Cerebellar cortex (tissue), 1 donor: ENCODE measurements at regions not wholly inside any gene's neighbourhood (a gene's known extent, or its start where the extent isn't known, plus 50 kb on each side); places are given as distances from the start of the nearest gene placed in this dataset.

Source experiments
- DNase-seq: peaks from one replicate; pipeline ENCODE4 v3.0.0-alpha.2; 2015; ENCODE audit warnings: low spot score

- no peak for DNase-seq
Measured at GRCh38 chr3:42037318-42037945, 53.7 kb upstream of the TRAK1 start.

GRCh38 chr3:42036483-42036823, 54.7 kb upstream of the TRAK1 start:
- DNase-seq: no peak

GRCh38 chr3:42035816-42036482, 55.2 kb upstream of the TRAK1 start:
- no peak for DNase-seq

DNA sequence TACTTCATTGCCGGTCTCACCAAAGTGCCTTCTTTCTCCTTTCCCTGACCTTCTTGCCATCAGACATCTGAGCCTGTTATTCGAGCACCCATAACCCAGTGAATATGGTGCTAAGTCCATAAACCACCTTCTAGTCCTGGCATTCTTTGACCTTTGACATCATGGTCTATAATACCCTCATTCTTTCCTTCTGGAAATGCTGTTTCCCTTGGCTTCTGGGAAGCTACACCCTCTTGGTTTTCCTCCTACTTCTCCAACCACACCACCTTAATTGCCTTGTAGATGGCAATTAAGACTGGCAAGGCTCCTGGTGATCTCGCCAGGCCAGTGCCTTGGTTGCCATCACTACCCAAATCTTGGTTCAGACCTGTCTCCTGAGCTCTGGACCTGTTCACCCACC, 56.1 kb upstream of the TRAK1 start:
- no peak for DNase-seq

- no peak for DNase-seq
Measured at GRCh38 chr3:42033741-42034140, 57.4 kb upstream of the TRAK1 start.

DNA sequence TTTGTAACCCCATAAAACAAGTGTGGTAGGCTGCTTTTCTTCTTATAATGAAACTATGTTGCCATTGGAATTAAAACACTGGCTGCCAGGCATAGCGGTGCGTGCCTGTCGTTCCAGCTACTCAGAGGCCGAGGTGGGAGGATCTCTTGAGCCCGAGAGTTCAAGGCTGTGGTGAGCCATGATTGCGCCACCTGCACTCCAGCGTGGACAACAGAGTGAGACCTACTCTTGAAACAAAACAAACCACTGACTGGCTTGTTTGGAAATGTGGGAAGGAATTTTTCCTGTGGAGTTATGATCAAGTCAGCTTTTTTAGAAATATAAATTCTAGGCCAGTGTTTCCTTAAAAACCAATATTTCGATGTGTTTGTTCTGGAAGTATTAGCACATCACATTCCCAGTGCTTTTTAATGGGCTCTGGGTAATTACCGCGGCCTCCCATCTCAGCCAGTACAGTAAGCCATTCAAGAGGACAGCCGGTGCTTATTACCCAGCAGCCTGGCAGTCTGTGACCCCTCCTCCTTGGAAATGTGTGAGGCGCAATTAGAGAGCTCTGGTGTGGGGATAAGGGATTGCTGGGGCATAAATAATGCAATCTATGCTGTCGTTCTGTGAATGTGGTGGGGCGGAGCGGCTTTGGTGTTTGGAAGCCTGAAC, 58.3 kb upstream of the TRAK1 start:
- peak; percentile 83 for DNase-seq

DNA sequence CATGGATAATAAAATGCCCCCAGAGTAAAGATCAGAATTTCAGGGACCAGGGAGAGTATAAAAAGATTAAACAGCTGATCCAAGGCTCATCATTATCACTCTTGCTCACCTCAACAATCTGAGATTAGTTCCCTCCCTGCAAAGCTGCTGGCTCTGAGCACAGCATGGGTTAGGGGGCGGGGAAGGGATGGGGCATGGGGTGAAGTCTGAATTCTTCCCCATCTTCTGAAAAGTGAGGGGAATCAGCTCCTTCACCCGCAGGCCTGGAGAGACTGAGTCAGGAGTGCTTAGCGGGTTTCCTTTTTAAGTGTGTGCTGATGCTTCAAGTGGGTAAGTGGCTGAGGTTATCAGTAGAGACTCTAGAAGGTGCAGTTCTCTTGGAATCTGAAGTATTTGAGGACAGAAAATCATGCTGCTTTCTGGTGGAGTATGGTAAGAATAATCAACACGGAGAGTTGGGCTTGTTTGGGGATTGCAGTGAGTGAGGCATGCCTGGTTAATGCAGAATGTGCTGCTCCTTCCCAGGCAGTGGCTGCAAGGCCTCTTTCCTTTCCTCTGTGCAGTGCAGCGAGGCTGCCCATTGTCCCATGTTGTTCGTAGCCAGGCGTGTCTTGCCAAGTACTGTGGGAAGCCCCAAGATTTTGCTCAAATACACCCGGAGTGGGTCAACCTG, 59.2 kb upstream of the TRAK1 start:
- peak; percentile 66 for DNase-seq

DNA sequence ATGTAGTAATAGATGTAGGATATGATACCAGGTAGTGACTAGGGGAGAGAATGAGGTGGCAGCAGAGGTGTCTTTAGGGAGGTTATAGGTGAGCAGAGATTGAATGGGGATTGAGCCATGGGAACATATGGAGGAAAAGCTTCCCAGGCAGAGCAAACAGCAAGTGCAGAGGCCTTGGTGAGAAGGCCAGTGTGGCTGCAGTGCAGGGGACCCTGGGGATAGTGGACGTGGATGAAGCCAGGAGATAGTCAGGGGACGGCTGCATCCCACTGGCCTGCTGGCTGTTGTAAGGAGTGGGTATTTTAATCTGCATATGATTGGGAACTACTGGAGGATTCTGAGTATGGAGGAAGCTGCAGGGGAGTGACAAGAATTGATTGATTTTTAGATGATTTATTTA, 62.7 kb upstream of the TRAK1 start:
- no peak for DNase-seq

DNA sequence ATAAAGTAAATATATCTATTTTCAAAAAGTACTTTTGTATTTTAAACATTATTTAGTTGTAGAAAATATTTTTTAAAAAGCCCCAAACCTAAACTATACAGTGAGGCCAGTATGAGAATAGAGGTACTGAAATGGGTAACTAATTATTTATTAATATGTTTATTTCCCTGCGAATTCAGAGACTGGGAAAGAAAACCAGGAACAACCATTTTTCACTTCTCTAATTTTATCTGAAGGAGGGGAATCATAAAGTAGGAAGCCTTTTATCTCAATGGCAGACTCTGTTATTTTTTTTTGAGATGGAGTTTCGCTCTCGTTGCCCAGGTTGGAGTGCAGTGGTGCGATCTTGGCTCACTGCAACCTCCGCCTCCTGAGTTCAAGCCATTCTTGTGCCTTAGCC, 63.6 kb upstream of the TRAK1 start:
- DNase-seq: no peak

GRCh38 chr3:42025370-42026138, 63.7 kb upstream of the ULK4 start:
- DNase-seq: peak; percentile 57

DNA sequence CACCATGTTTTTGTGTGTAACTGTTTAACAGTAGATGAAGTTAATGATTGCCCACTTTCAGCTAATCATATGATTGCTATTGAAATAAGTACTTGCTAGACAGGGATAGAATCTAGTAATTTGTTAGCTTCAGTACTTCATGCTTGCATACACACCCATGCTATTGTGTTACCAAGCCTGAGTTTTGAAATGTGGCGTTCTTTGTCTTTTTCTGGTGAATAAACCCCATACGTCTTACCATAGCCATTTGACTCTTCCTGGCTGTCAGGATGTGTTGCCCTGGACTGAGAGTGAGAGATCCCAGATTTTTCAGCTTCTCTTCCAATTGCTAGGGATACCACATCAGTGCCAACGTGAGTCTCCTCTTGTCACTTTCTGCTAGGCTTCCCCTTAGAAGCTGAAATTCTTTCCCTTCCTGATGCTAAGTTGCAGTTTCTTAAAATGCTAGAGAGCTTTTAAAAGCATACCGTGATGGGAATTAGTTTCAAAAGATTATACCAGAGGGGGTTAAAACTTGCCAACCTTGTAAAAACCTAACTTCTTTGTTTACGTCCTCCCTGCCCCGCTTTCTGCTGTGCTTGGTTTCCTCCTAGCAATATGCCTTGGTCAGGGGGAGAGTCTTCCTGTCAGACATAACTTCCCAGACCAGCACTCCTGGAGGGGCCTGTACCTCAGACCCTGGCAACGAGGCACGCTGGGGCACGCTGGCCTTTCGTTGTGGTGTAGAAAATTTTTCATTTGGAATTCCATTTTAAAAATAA, 62.9 kb upstream of the ULK4 start:
- no peak for DNase-seq

DNA sequence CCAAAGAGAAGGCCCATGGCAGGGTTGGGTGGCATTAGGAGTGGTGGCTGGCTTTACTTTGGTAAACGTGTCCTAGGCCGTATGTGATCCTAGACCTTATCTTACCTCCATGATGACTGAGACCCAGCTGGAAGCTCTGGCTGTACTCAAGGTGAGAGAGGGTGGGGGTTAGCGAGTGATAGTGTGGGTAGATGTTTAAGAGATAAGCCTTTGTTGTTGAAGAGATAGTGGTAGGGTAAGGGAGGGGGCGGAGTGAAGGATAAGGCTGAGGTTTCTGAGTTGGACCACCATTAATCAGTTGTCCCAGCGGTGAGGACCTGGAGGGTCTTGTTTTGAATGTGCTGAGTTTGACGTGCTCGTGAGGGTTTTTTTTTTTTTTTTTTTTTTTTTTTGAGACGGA, 61.5 kb upstream of the ULK4 start:
- no peak for DNase-seq

DNA sequence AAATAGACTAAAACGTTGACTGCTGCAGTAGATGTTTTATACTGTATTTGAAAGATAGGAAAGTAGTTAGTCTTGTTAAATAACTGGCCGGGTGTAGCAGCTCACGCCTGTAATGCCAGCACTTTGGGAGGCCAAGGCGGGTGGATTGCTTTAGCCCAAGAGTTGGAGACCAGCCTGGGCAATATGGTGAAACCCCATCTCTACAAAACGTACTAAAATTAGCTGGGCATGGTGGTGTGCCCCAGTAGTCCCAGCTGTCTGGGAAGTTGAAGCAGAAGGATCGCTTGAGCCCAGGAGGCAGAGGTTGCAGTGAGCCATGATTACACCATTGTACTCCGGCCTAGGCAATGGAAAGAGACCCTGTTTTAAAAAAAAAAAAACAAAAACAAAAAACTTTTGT, 60.5 kb upstream of the ULK4 start:
- no peak for DNase-seq

DNA sequence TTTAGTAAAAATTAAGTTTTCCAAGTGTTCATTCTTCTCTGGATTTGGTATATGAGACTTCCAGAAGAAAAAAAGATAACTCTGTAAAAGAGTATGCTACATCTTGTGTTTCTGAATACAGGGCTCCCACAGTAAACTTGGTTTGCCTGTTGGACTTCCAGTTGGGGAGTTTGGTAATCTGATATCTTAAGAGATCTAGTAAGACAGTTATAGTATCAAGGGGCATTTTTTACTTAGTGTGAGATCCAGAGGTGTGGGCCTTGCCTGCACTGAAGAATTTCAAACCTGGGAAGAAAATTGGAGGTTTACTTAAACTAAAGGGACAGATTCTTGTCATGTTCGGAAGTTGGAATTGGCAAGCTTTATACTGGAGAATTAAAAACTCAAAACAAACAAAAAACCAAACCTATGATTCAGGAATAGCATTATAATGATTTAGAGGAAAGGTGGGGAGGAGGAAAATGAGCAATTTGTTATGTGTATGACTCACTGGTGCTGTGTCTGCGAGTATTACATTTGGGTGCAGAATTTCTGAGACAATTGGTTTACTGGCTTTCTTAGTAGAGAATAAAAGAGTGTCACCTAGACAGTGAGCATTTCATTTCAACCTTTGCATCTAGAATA, 58.9 kb upstream of the ULK4 start:
- no peak for DNase-seq

DNA sequence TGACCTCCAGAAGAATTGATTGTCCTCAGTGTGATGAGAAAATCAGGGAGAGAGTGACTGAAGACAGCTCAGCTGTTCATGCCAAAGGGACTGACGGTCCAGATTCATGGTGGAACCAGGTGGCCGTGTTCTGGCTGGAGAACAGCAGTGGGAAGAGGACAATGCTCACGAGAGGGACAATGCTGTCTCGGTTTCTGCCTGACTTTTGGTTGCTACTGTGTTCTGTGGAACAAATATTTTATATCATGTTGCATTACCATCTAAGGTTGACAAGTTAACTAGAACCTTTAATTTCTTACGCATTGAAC, 58.0 kb upstream of the ULK4 start:
- DNase-seq: peak; percentile 75

DNA sequence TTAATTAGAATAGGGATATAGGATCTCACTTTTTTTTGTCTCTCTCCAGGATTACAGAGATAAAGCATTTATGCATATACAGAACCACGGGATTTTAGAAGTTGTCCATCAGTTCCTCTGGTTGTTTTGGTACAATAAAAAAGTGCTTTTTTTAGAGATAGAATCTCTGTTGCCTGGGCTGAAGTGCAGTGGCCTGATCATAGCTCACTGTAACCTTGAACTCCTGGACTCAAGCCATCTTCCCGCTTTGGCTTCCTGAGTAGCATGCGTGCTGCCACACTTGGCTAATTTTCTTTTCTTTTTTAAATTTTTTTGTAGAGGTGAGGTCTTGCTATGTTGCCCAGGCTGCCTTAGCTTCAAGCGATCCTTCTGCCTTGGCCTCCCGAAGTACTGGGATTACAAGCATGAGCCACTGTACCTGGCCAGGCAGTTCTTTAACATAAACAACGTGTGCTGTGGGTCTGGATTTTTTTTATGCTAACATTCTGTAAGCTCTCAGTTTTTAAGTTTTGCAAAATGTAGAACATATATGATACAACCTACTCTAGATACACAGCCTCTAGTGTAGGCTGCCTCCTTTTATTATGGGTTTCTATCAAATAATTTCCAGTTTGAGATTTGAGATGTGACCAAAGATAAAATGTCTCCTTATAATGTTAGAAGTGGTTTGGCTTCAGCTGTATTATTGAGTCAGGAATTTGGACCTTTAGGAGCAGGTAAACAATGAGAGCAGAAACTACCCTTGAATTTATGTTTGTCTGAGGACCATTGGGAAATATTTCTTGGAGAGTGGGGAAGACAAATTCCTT, 57.4 kb upstream of the ULK4 start:
- DNase-seq: no peak

GRCh38 chr3:42014921-42015533, 53.1 kb upstream of the ULK4 start:
- peak; percentile 64 for DNase-seq

GRCh38 chr3:42014458-42014920, 52.6 kb upstream of the ULK4 start:
- peak; percentile 50 for DNase-seq

- DNase-seq: no peak
Measured at GRCh38 chr3:42013691-42014457, 52.0 kb upstream of the ULK4 start.
